Neuronal stem cell (in vitro differentiated cells): ENCODE measurements at regions not wholly inside any gene's neighbourhood (a gene's known extent, or its start where the extent isn't known, plus 50 kb on each side); places are given as distances from the start of the nearest gene placed in this dataset.

Experiments
- DNase-seq: peaks from one replicate; pipeline ENCODE4 v3.0.0-alpha.2; 2013; ENCODE audit warnings: low spot score
- H2AFZ ChIP-seq: one replicate; pipeline ENCODE4 v1.6.1; 2013; ENCODE audit warnings: mild to moderate bottlenecking, low read length, inconsistent platforms
- H2AK5ac ChIP-seq: 2 replicates; pipeline ENCODE4 v1.6.1; 2013; ENCODE audit warnings: low read depth, mild to moderate bottlenecking, inconsistent platforms, low read length, moderate library complexity, mixed read lengths
- H2BK120ac ChIP-seq: 2 replicates; pipeline ENCODE4 v1.6.1; 2013; ENCODE audit warnings: low read depth, mild to moderate bottlenecking, inconsistent platforms, low read length, moderate library complexity, mixed read lengths
- H2BK12ac ChIP-seq: one replicate; pipeline ENCODE4 v1.6.1; 2013; ENCODE audit warnings: low read length, inconsistent platforms
- H2BK15ac ChIP-seq: 2 replicates; pipeline ENCODE4 v1.6.1; 2013; ENCODE audit warnings: mild to moderate bottlenecking, low read length, inconsistent platforms, mixed read lengths
- H2BK5ac ChIP-seq: one replicate; pipeline ENCODE4 v1.6.1; 2013; ENCODE audit warnings: inconsistent platforms, mild to moderate bottlenecking, low read length, moderate library complexity
- H3K14ac ChIP-seq: one replicate; pipeline ENCODE4 v1.6.1; 2013; ENCODE audit warnings: low read length, inconsistent platforms
- H3K18ac ChIP-seq: 2 replicates; pipeline ENCODE4 v1.6.1; 2013; ENCODE audit warnings: low read length, inconsistent platforms
- H3K23ac ChIP-seq: 2 replicates; pipeline ENCODE4 v1.6.1; 2013; ENCODE audit warnings: low read depth, mild to moderate bottlenecking, mixed read lengths, low read length, inconsistent platforms; ENCODE audit not compliant: poor library complexity
- H3K27ac ChIP-seq: replicated peaks from 3 replicates; pipeline ENCODE4 v1.5.1; 2013; ENCODE audit warnings: low read length, inconsistent platforms
- H3K27me3 ChIP-seq, 3 experiments: 2 replicates each; pipeline ENCODE4 v1.6.1; 2013; ENCODE audit warnings: low read length in 3 of 3, mild to moderate bottlenecking in 2 of 3, inconsistent platforms in 1 of 3, low read depth in 1 of 3, mixed read lengths in 1 of 3, moderate library complexity in 1 of 3; ENCODE audit not compliant: control insufficient read depth in 3 of 3, insufficient read depth in 3 of 3
- H3K36me3 ChIP-seq, 2 donors: replicated peaks in 1 of 2; 2 replicates each; pipeline ENCODE4 v1.6.1; 2013; ENCODE audit warnings: low read length in 2 of 2; ENCODE audit not compliant: control insufficient read depth in 2 of 2, insufficient read depth in 2 of 2
- H3K4ac ChIP-seq: 2 replicates; pipeline ENCODE4 v1.6.1; 2013; ENCODE audit warnings: inconsistent platforms, mild to moderate bottlenecking, low read length, moderate library complexity
- H3K4me1 ChIP-seq, 2 donors: 1 replicate in 1 of 2; 2 replicates in 1 of 2; pipeline ENCODE4 v1.6.1; 2013; ENCODE audit warnings: low read length in 2 of 2, low read depth in 1 of 2; ENCODE audit not compliant: control insufficient read depth in 2 of 2, insufficient read depth in 1 of 2
- H3K4me2 ChIP-seq: one replicate; pipeline ENCODE4 v1.6.1; 2013; ENCODE audit warnings: mild to moderate bottlenecking, low read length, inconsistent platforms; ENCODE audit not compliant: insufficient read depth, poor library complexity, severe bottlenecking
- H3K4me3 ChIP-seq, 2 donors: 2 replicates each; pipeline ENCODE4 v1.5.1; 2013; ENCODE audit warnings: low read length in 2 of 2, mild to moderate bottlenecking in 2 of 2, inconsistent platforms in 1 of 2, moderate library complexity in 1 of 2
- H3K79me1 ChIP-seq: one replicate; pipeline ENCODE4 v1.6.1; 2013; ENCODE audit warnings: low read depth, mild to moderate bottlenecking, inconsistent platforms, low read length, moderate library complexity
- H3K9ac ChIP-seq: one replicate; pipeline ENCODE4 v1.6.1; 2013; ENCODE audit warnings: mild to moderate bottlenecking, low read depth, low read length, inconsistent platforms; ENCODE audit not compliant: poor library complexity
- H3K9me3 ChIP-seq, 2 donors: replicated peaks in 1 of 2; 2 replicates each; pipeline versions ENCODE3 to v1.6.1; 2013; ENCODE audit warnings: low read length in 2 of 2, mild to moderate bottlenecking in 2 of 2, inconsistent platforms in 1 of 2, low read depth in 1 of 2, mixed read lengths in 1 of 2, moderate library complexity in 1 of 2; ENCODE audit not compliant: control insufficient read depth in 2 of 2, insufficient read depth in 1 of 2
- H4K8ac ChIP-seq: one replicate; pipeline ENCODE4 v1.6.1; 2013; ENCODE audit warnings: low read depth, mild to moderate bottlenecking, inconsistent platforms, low read length, moderate library complexity
- H4K91ac ChIP-seq: one replicate; pipeline ENCODE4 v1.6.1; 2013; ENCODE audit warnings: low read length, low read depth, mild to moderate bottlenecking, inconsistent platforms; ENCODE audit not compliant: poor library complexity
- WGBS, 2 donors: extraction: QIAGEN DNeasy Blood & Tissue Kit; methylation state at CpG; one replicate each; pipeline ENCODE4 v1.1.7; 2013; ENCODE audit warnings: missing lambda C conversion rate in 2 of 2, mixed read lengths in 1 of 2; ENCODE audit not compliant: insufficient read length in 2 of 2, insufficient replicate concordance in 1 of 2; ENCODE audit errors: extremely low coverage in 2 of 2; 5-methylcytosine and 5-hydroxymethylcytosine counted together

- no peaks in the 10 kb centered on the region for H3K9me3 ChIP-seq
- no peak overlapping the region for H2BK120ac ChIP-seq
- DNase-seq = no peak
- H3K18ac ChIP-seq = no peak overlapping the region
- no peak overlapping the region for H3K4ac ChIP-seq
- H2AFZ ChIP-seq = no peak overlapping the region
- no peak overlapping the region for H3K14ac ChIP-seq
- no peak overlapping the region for H2AK5ac ChIP-seq
- H2BK5ac ChIP-seq = no peak overlapping the region
- no peak overlapping the region for H3K9ac ChIP-seq
- WGBS, 2 donors = no CpG with 5 or more reads among the region's 10 CpGs
- no peak overlapping the region for H3K4me2 ChIP-seq
- no peak overlapping the region for H3K4me3 ChIP-seq
- H3K79me1 ChIP-seq = no peaks in the 10 kb centered on the region
- no peaks in the 10 kb centered on the region for H3K36me3 ChIP-seq
- H3K27me3 ChIP-seq = no peaks in the 10 kb centered on the region
- no peak overlapping the region for H2BK12ac ChIP-seq
- H3K4me1 ChIP-seq = peaks cover 0 to 6% of the 10 kb centered on the region in 2 donors
- H4K91ac ChIP-seq = no peak overlapping the region
- no peak overlapping the region for H4K8ac ChIP-seq
- H3K27ac ChIP-seq = no peak overlapping the region
- H3K23ac ChIP-seq = no peak overlapping the region
- H2BK15ac ChIP-seq = no peak overlapping the region
These were observed 84.4 kb upstream of the TNS3 start for GRCh38 chr7:47666164-47666862.

- peaks cover 4% of the 10 kb centered on the region for H3K79me1 ChIP-seq
- no peak overlapping the region for H2AK5ac ChIP-seq
- H3K9ac ChIP-seq = no peak overlapping the region
- no peak overlapping the region for H3K4ac ChIP-seq
- H4K8ac ChIP-seq = no peak overlapping the region
- no peaks in the 10 kb centered on the region for H3K27me3 ChIP-seq
- no peak overlapping the region for H3K27ac ChIP-seq
- H3K4me3 ChIP-seq = no peak overlapping the region
- H3K4me1 ChIP-seq = peaks cover 3 to 11% of the 10 kb centered on the region in 2 donors
- H3K14ac ChIP-seq = no peak overlapping the region
- no peak overlapping the region for H3K4me2 ChIP-seq
- H4K91ac ChIP-seq = no peak overlapping the region
- no peaks in the 10 kb centered on the region for H3K36me3 ChIP-seq
- WGBS, 2 donors = no CpG with 5 or more reads among the region's 7 CpGs
- no peak for DNase-seq
- H2BK12ac ChIP-seq = no peak overlapping the region
- H3K23ac ChIP-seq = no peak overlapping the region
- no peak overlapping the region for H2AFZ ChIP-seq
- H2BK120ac ChIP-seq = no peak overlapping the region
- H3K9me3 ChIP-seq = peaks cover 0 to 3% of the 10 kb centered on the region in 2 donors
- no peak overlapping the region for H2BK15ac ChIP-seq
- H3K18ac ChIP-seq = no peak overlapping the region
- no peak overlapping the region for H2BK5ac ChIP-seq
These were observed 82.8 kb upstream of the TNS3 start for GRCh38 chr7:47664650-47665195.

GRCh38 chr7:47663851-47664250 is 81.9 kb upstream of the TNS3 start:
- Histone ChIP-seq H3K4me2 (no peak overlapping the region), H2AK5ac (no peak overlapping the region), H3K14ac (no peak overlapping the region), H3K4ac (no peak overlapping the region), H3K9me3 (peaks cover 0 to 3% of the 10 kb centered on the region in 2 donors), H3K4me1 (peaks cover 3 to 8% of the 10 kb centered on the region in 2 donors), H4K8ac (no peak overlapping the region), H3K79me1 (peaks cover 4% of the 10 kb centered on the region), H3K4me3 (no peak overlapping the region), H3K36me3 (no peaks in the 10 kb centered on the region), H3K27ac (no peak overlapping the region), H2BK12ac (no peak overlapping the region), H2BK15ac (no peak overlapping the region), H3K23ac (no peak overlapping the region), H2BK120ac (no peak overlapping the region), H2AFZ (no peak overlapping the region), H3K27me3 (no peaks in the 10 kb centered on the region), H3K18ac (no peak overlapping the region), H4K91ac (no peak overlapping the region), H3K9ac (no peak overlapping the region), H2BK5ac (no peak overlapping the region)
- no peak for DNase-seq
- WGBS, 2 donors = no CpG with 5 or more reads among the region's 1 CpG

- Histone ChIP-seq H2BK5ac (no peak overlapping the region), H3K27ac (no peak overlapping the region), H2BK15ac (no peak overlapping the region), H3K36me3 (no peaks in the 10 kb centered on the region), H3K27me3 (no peaks in the 10 kb centered on the region), H3K9ac (no peak overlapping the region), H3K4me2 (no peak overlapping the region), H2BK120ac (no peak overlapping the region), H3K4ac (no peak overlapping the region), H3K9me3 (peaks cover 0 to 3% of the 10 kb centered on the region in 2 donors), H3K23ac (no peak overlapping the region), H3K79me1 (peaks cover 4% of the 10 kb centered on the region), H2BK12ac (no peak overlapping the region), H3K14ac (no peak overlapping the region), H4K8ac (no peak overlapping the region), H3K18ac (no peak overlapping the region), H4K91ac (no peak overlapping the region), H3K4me1 (peaks cover 3 to 8% of the 10 kb centered on the region in 2 donors), H2AFZ (no peak overlapping the region), H3K4me3 (no peak overlapping the region), H2AK5ac (no peak overlapping the region)
- no CpG with 5 or more reads among the region's 5 CpGs for WGBS, 2 donors
- DNase-seq = no peak
These were observed 81.3 kb upstream of the TNS3 start for GRCh38 chr7:47663213-47663612.
